H1 (cell line): ENCODE measurements at regions not wholly inside any gene's neighbourhood (a gene's known extent, or its start where the extent isn't known, plus 50 kb on each side); places are given as distances from the start of the nearest gene placed in this dataset.

Experiments used
- CTCF ChIA-PET: fragments of 300-600 bp; sonication (Branson Sonifier 250); formaldehyde crosslinking; loops from one replicate; lab custom pipeline; 2021; ENCODE audit not compliant: partially characterized antibody; lab: Charles Lee
- POLR2A ChIA-PET: fragments of 300-600 bp; sonication (Branson Sonifier 250); formaldehyde crosslinking; loops from one replicate; lab custom pipeline; 2021; ENCODE audit warnings: inconsistent platforms; ENCODE audit not compliant: partially characterized antibody; lab: Charles Lee
- DNase-seq, 2 experiments: peaks; one replicate each; pipeline versions ENCODE4 v3.0.0 to v3.0.0-alpha.2; 2010 to 2022; ENCODE audit warnings: low spot score in 2 of 2, low read depth in 1 of 2, mixed read lengths in 1 of 2
- FAIRE-seq: peaks from 2 replicates; lab custom pipeline; 2011; peaks lifted over from hg19 to GRCh38; lab: Jason Lieb, UNC
- H2AFZ ChIP-seq: 2 replicates; pipeline ENCODE4 v1.8.1; 2012; ENCODE audit warnings: low read length, inconsistent platforms
- H2AK5ac ChIP-seq: 2 replicates; pipeline ENCODE4 v1.6.1; 2013; ENCODE audit warnings: low read depth, low read length
- H2BK120ac ChIP-seq: replicated peaks from 2 replicates; pipeline ENCODE3; 2013; ENCODE audit warnings: low read depth, low read length, inconsistent platforms
- H2BK12ac ChIP-seq: 2 replicates; pipeline ENCODE4 v1.6.1; 2013; ENCODE audit warnings: low read depth, low read length
- H2BK15ac ChIP-seq: 2 replicates; pipeline ENCODE4 v1.6.1; 2013; ENCODE audit warnings: low read length
- H2BK20ac ChIP-seq: 2 replicates; pipeline ENCODE4 v1.6.1; 2013; ENCODE audit warnings: low read length
- H2BK5ac ChIP-seq: 2 replicates; pipeline ENCODE4 v1.6.1; 2013; ENCODE audit warnings: low read depth, low read length
- H3K14ac ChIP-seq: 2 replicates; pipeline ENCODE4 v1.6.1; 2013; ENCODE audit warnings: inconsistent platforms; ENCODE audit not compliant: insufficient read length
- H3K18ac ChIP-seq: 2 replicates; pipeline ENCODE4 v1.6.1; 2013; ENCODE audit warnings: low read length; ENCODE audit errors: extremely low read depth
- H3K23ac ChIP-seq: 2 replicates; pipeline ENCODE4 v1.6.1; 2013; ENCODE audit warnings: inconsistent platforms; ENCODE audit not compliant: insufficient read length
- H3K23me2 ChIP-seq: 2 replicates; pipeline ENCODE4 v1.6.1; 2013; ENCODE audit warnings: low read depth, low read length
- H3K27ac ChIP-seq: 2 replicates; pipeline ENCODE4 v1.6.1; 2011; ENCODE audit warnings: low read depth, low read length, inconsistent platforms
- H3K27me3 ChIP-seq, 4 experiments: replicated peaks in 1 of 4; 1 replicate in 1 of 4; 2 replicates in 3 of 4; pipeline versions ENCODE4 v1.6.1 to v1.8.1; 2011 to 2013; ENCODE audit warnings: low read length in 3 of 4, mild to moderate bottlenecking in 3 of 4, inconsistent platforms in 2 of 4, mixed read lengths in 2 of 4, moderate library complexity in 1 of 4; ENCODE audit not compliant: control insufficient read depth in 3 of 4, insufficient read depth in 3 of 4; ENCODE audit errors: extremely low read depth in 1 of 4
- H3K36me3 ChIP-seq, 4 experiments: 2 replicates each; pipeline versions ENCODE4 v1.6.1 to v1.8.1; 2011 to 2013; ENCODE audit warnings: mild to moderate bottlenecking in 4 of 4, low read length in 3 of 4, moderate library complexity in 2 of 4, control low read depth in 1 of 4, inconsistent platforms in 1 of 4; ENCODE audit not compliant: insufficient read depth in 4 of 4, control insufficient read depth in 2 of 4
- H3K4ac ChIP-seq: replicated peaks from 2 replicates; pipeline ENCODE3; 2013; ENCODE audit warnings: low read length, low read depth, mixed read lengths, inconsistent platforms; ENCODE audit not compliant: insufficient read length
- H3K4me1 ChIP-seq, 4 experiments: replicated peaks in 1 of 4; 1 replicate in 1 of 4; 2 replicates in 3 of 4; pipeline versions ENCODE4 v1.6.1 to v1.8.1; 2011 to 2013; ENCODE audit warnings: low read length in 3 of 4, inconsistent platforms in 2 of 4, mixed read lengths in 1 of 4; ENCODE audit not compliant: insufficient read depth in 4 of 4, control insufficient read depth in 3 of 4
- H3K4me2 ChIP-seq, 2 experiments: 2 replicates each; pipeline versions ENCODE4 v1.6.1 to v1.8.1; 2011 to 2013; ENCODE audit warnings: low read depth in 2 of 2, low read length in 2 of 2, control low read depth in 1 of 2, inconsistent platforms in 1 of 2, mild to moderate bottlenecking in 1 of 2; ENCODE audit not compliant: insufficient read depth in 1 of 2
- H3K4me3 ChIP-seq, 4 experiments: fragments of 200-600, 300-600 bp in 1 of 4; sonication (generic), shearing (Covaris generic), sonication (Bioruptor Twin) in 1 of 4; 2 replicates each; pipeline versions ENCODE4 v1.5.1 to v1.8.1; 2011 to 2016; ENCODE audit warnings: low read length in 4 of 4, low read depth in 3 of 4, control low read depth in 2 of 4, inconsistent platforms in 2 of 4, mild to moderate bottlenecking in 2 of 4, mixed read lengths in 1 of 4, moderate library complexity in 1 of 4; ENCODE audit not compliant: insufficient read depth in 2 of 4; ENCODE audit errors: extremely low read depth in 1 of 4
- H3K56ac ChIP-seq: replicated peaks from 2 replicates; pipeline ENCODE3; 2013; ENCODE audit warnings: low read depth, mild to moderate bottlenecking, mixed read lengths, low read length, inconsistent platforms; ENCODE audit not compliant: insufficient read length
- H3K79me1 ChIP-seq: 2 replicates; pipeline ENCODE4 v1.6.1; 2013; ENCODE audit warnings: low read depth, low read length, control low read depth
- H3K79me2 ChIP-seq, 2 experiments: 2 replicates each; pipeline versions ENCODE4 v1.6.1 to v1.8.1; 2012 to 2013; ENCODE audit warnings: low read length in 2 of 2, mild to moderate bottlenecking in 2 of 2, inconsistent platforms in 1 of 2; ENCODE audit not compliant: insufficient read depth in 2 of 2, control insufficient read depth in 1 of 2
- H3K9ac ChIP-seq, 4 experiments: replicated peaks in 1 of 4; 1 replicate in 1 of 4; 2 replicates in 3 of 4; pipeline versions ENCODE4 v1.6.1 to v1.8.1; 2011 to 2013; ENCODE audit warnings: low read depth in 3 of 4, low read length in 3 of 4, control low read depth in 2 of 4, mild to moderate bottlenecking in 2 of 4, moderate library complexity in 2 of 4, inconsistent platforms in 1 of 4; ENCODE audit errors: extremely low read depth in 1 of 4
- H3K9me3 ChIP-seq, 2 experiments: 2 replicates each; pipeline versions ENCODE4 v1.6.1 to v1.8.1; 2012 to 2013; ENCODE audit warnings: mild to moderate bottlenecking in 2 of 2, moderate library complexity in 2 of 2, control low read depth in 1 of 2, inconsistent platforms in 1 of 2, low read depth in 1 of 2, low read length in 1 of 2, mixed read lengths in 1 of 2; ENCODE audit not compliant: insufficient read depth in 2 of 2
- H4K20me1 ChIP-seq, 2 experiments: replicated peaks in 1 of 2; 2 replicates each; pipeline versions ENCODE3 to v1.8.1; 2011 to 2013; ENCODE audit warnings: inconsistent platforms in 2 of 2, low read length in 2 of 2, mild to moderate bottlenecking in 1 of 2; ENCODE audit not compliant: insufficient read depth in 2 of 2, control insufficient read depth in 1 of 2
- H4K5ac ChIP-seq: 2 replicates; pipeline ENCODE4 v1.6.1; 2013; ENCODE audit warnings: low read length, low read depth, mixed read lengths, inconsistent platforms; ENCODE audit not compliant: insufficient read length
- H4K8ac ChIP-seq: 2 replicates; pipeline ENCODE4 v1.8.0; 2013; ENCODE audit warnings: mild to moderate bottlenecking, moderate library complexity, low read length, inconsistent platforms; ENCODE audit not compliant: insufficient read depth; ENCODE audit errors: extremely low read depth
- H4K91ac ChIP-seq: replicated peaks from 2 replicates; pipeline ENCODE3; 2013; ENCODE audit warnings: low read length, mixed read lengths, inconsistent platforms; ENCODE audit not compliant: insufficient read length
- FOSL1 ChIP-seq: IDR thresholded peaks from 2 replicates; pipeline ENCODE4 v1.6.1; 2011; ENCODE audit warnings: mild to moderate bottlenecking, low read depth, low read length, moderate library complexity; ENCODE audit not compliant: insufficient read depth
- JUN ChIP-seq: IDR thresholded peaks from 2 replicates; pipeline ENCODE4 v1.6.1; 2011; ENCODE audit warnings: low read depth, mild to moderate bottlenecking, improper control_type of control experiment, low read length
- JUND ChIP-seq: IDR thresholded peaks from 2 replicates; pipeline ENCODE4 v1.6.1; 2011; ENCODE audit warnings: mild to moderate bottlenecking, improper control_type of control experiment, low read length
- TAF1 ChIP-seq: IDR thresholded peaks from 2 replicates; pipeline ENCODE4 v1.6.1; 2011; ENCODE audit warnings: mild to moderate bottlenecking, low read depth, low read length
- TCF12 ChIP-seq: IDR thresholded peaks from 2 replicates; pipeline ENCODE4 v1.6.1; 2011; ENCODE audit warnings: low read depth, mild to moderate bottlenecking, low read length

- Histone ChIP-seq H3K4me3 (no peak overlapping the region), H2BK12ac (no peak overlapping the region), H4K20me1 (no peaks in the 10 kb centered on the region), H2AFZ (peak overlapping the region; percentile 93; the same call in 1 of the 2 replicates), H2BK20ac (no peak overlapping the region), H3K23me2 (no peaks in the 10 kb centered on the region), H3K14ac (no peak overlapping the region), H3K4ac (no peak overlapping the region), H3K9me3 (peaks cover 3 to 8% of the 10 kb centered on the region in 2 experiments; a peak in 2 of 4 replicates), H2AK5ac (no peak overlapping the region), H2BK15ac (no peak overlapping the region), H3K27me3 (no peaks in the 10 kb centered on the region), H2BK5ac (no peak overlapping the region), H3K23ac (no peak overlapping the region), H3K79me2 (no peaks in the 10 kb centered on the region), H3K4me2 (no peak overlapping the region), H3K4me1 (0 out of 7 replicates have a peak, but pooled peaks cover 0 to 2% (median 0%) of the 10 kb centered on the region in 4 experiments), H4K91ac (no peak overlapping the region), H3K56ac (no peak overlapping the region), H4K8ac (no peak overlapping the region), H3K36me3 (no peaks in the 10 kb centered on the region), H4K5ac (no peak overlapping the region), H3K18ac (no peak overlapping the region), H2BK120ac (no peak overlapping the region), H3K9ac (no peak overlapping the region), H3K27ac (no peak overlapping the region), H3K79me1 (no peaks in the 10 kb centered on the region)
- ChIA-PET CTCF (no interaction called here), POLR2A (no interaction called here)
- DNase-seq (no peak), FAIRE-seq (peak; percentile 39)
- no peak for TF ChIP-seq TAF1
- 0 out of 2 replicates have a peak, but pooled peaks have one; percentile 35 for TF ChIP-seq FOSL1
- TF ChIP-seq JUN, result peak; percentile 16; the same call in 1 of the 2 replicates
- no peak for TF ChIP-seq TCF12
- peak; percentile 30; the same call in 1 of the 2 replicates for TF ChIP-seq JUND
These were observed 106.9 kb downstream of the TFAP2B start for GRCh38 chr6:50925548-50925947.
